OCI-LY1 (cell line): ENCODE measurements at regions not wholly inside any gene's neighbourhood (a gene's known extent, or its start where the extent isn't known, plus 50 kb on each side); places are given as distances from the start of the nearest gene placed in this dataset.

Experiments used
- EZH2 ChIP-seq: fragments of 200-600 bp; sonication (generic), shearing (Covaris generic); IDR thresholded peaks from 2 replicates; pipeline ENCODE4 v1.8.0; 2017; ENCODE audit warnings: borderline replicate concordance, mixed run types, mild to moderate bottlenecking, antibody characterized with exemption, low read length, moderate library complexity, mixed read lengths
- TF ChIP-seq, protein P1 (sequence below): fragments of 200-600 bp; sonication (generic), shearing (Covaris generic); IDR thresholded peaks from 2 replicates; pipeline ENCODE4 v1.5.1; 2017; ENCODE audit warnings: mild to moderate bottlenecking, antibody characterized with exemption, low read length, moderate library complexity, mixed read lengths

- TF ChIP-seq EZH2: no peak
- TF ChIP-seq, protein P1, sequence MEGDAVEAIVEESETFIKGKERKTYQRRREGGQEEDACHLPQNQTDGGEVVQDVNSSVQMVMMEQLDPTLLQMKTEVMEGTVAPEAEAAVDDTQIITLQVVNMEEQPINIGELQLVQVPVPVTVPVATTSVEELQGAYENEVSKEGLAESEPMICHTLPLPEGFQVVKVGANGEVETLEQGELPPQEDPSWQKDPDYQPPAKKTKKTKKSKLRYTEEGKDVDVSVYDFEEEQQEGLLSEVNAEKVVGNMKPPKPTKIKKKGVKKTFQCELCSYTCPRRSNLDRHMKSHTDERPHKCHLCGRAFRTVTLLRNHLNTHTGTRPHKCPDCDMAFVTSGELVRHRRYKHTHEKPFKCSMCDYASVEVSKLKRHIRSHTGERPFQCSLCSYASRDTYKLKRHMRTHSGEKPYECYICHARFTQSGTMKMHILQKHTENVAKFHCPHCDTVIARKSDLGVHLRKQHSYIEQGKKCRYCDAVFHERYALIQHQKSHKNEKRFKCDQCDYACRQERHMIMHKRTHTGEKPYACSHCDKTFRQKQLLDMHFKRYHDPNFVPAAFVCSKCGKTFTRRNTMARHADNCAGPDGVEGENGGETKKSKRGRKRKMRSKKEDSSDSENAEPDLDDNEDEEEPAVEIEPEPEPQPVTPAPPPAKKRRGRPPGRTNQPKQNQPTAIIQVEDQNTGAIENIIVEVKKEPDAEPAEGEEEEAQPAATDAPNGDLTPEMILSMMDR: no peak; the same call in 1 of the 2 replicates
Observed at GRCh38 chrX:8042304-8042703, 115.1 kb upstream of the PNPLA4 start.
